RWPE1 (cell line): ENCODE measurements at regions not wholly inside any gene's neighbourhood (a gene's known extent, or its start where the extent isn't known, plus 50 kb on each side); places are given as distances from the start of the nearest gene placed in this dataset.

Experiments used
- CTCF ChIA-PET: fragments of 350-600 bp; sonication (Branson Sonifier 250); formaldehyde crosslinking; extraction: SDS; loops from one replicate; lab custom pipeline; 2021; lab: Yijun Ruan, JAX
- POLR2A ChIA-PET: fragments of 400-600 bp; formaldehyde crosslinking; extraction: SDS; loops from one replicate; lab custom pipeline; 2020; ENCODE audit warnings: antibody characterized with exemption; ENCODE audit not compliant: low non-redundant PET; lab: Yijun Ruan, JAX
- DNase-seq: peaks from one replicate; pipeline ENCODE4 v3.0.0; 2012; ENCODE audit warnings: low spot score
- H3K27ac ChIP-seq: fragments of 450-650 bp; 2 replicates; pipeline ENCODE4 v1.5.1; 2017
- TF ChIP-seq, protein P1 (sequence below): fragments of 450-650 bp; conservative IDR thresholded peaks from 2 replicates; pipeline ENCODE4 v1.5.1; 2017; ENCODE audit warnings: low read depth, mild to moderate bottlenecking

DNA sequence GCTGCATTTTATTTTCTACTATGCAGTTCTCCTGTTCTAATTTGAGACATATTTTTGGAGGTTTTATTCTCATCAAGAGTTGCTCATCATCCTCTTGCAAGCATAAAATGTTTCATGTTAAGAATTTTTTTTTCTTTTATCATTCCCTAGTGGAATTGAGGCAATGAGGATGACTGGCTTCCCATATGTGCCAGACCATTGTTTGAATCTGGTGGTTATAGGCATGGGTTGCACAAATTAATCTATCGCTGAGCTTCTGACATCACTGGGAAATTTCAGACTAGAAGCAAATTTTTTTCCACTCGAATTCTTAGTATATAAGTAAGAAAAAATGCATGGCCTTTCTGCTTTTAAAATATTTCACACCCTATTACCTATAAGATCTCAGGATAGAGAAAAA is 279.1 kb upstream of the PLSCR5 start:
- TF ChIP-seq, protein P1, sequence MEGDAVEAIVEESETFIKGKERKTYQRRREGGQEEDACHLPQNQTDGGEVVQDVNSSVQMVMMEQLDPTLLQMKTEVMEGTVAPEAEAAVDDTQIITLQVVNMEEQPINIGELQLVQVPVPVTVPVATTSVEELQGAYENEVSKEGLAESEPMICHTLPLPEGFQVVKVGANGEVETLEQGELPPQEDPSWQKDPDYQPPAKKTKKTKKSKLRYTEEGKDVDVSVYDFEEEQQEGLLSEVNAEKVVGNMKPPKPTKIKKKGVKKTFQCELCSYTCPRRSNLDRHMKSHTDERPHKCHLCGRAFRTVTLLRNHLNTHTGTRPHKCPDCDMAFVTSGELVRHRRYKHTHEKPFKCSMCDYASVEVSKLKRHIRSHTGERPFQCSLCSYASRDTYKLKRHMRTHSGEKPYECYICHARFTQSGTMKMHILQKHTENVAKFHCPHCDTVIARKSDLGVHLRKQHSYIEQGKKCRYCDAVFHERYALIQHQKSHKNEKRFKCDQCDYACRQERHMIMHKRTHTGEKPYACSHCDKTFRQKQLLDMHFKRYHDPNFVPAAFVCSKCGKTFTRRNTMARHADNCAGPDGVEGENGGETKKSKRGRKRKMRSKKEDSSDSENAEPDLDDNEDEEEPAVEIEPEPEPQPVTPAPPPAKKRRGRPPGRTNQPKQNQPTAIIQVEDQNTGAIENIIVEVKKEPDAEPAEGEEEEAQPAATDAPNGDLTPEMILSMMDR: no peak
- no peak for DNase-seq
- CTCF ChIA-PET: no interaction called here
- H3K27ac ChIP-seq: no peak overlapping the region
- POLR2A ChIA-PET: no interaction called here

DNA sequence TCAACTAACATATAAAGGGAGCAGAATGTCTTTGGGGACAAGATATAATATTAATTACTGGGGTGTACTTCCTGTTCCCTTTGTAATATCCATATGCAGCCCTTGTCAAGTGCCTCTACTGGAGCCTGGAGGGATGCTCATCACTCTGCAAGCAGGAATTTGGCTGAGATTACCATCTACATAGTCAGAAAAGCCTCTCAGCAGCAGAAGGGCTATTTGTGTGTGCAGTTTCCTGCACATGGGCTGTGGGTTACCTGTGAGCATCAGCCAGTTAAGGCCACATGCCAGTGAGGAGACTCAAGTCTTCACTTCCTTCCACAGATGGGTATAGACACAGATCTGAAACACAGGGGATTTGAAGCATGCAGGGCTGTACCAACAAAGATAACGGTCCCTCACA is 278.1 kb upstream of the PLSCR5 start:
- no peak for DNase-seq
- CTCF ChIA-PET: interaction anchor here (0.6 kb wide), 1 partner anchor 534 kb away, joined by 3 read pairs; no protein-coding TSS in a partner anchor
- no peak overlapping the region for H3K27ac ChIP-seq
- POLR2A ChIA-PET: no interaction called here
- TF ChIP-seq, protein P1: no peak

DNA sequence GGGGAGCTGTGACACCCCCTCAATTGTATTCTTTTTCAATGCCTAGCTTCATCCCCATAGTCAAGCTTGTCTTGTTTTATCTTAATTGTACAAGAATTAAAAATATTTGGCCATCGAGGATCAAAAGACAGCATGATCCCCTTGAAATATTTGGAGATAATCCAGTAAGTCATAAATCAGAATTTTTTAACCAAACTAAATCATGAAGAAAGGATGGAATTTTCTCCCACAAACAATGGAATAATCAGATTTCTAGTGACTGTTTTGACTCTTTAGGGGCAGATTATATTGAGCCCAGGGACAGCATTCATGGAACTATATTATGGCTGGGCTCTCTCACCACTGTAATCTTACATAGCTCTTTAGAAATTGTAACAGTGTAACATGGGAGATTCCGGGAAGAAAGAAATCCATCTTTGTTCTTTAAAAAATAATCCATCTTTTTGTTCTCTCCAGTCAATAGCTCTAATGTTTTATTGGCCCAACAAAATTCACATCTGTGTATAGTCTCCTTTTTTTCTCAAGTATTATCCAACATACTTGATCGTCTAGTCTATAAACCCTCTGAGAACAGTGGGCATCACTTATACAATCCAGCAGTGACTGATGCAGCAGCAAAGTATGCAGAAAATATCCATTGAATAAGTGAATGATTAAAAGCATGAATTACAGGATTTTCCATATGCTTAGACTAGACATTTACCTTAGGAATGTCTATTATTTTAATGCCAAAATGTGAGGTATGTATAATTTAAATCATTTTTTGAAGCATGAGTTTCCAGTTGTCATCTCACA is 277.0 kb upstream of the PLSCR5 start:
- TF ChIP-seq, protein P1: no peak
- no peak overlapping the region for H3K27ac ChIP-seq
- CTCF ChIA-PET: no interaction called here
- no peak for DNase-seq
- POLR2A ChIA-PET: no interaction called here

DNA sequence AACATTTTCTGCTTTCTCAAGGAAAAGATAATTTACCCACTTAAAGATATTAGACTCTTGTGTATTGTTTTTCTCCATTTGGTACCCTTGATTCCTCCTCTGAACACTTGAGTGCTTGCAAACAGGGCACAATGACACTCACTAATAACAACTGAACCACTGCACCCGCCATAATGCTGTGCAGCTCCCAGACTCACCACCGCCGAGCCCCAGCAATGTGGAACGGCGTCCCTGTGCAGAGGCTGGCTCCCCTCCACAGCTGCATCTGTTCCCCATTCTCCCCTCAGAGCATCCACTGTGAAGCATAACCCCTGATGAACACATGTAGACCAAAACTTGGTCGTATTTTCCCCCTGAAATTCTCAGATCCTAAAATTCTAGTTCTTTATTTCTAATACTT is 276.2 kb upstream of the PLSCR5 start:
- ChIA-PET CTCF (no interaction called here), POLR2A (no interaction called here)
- TF ChIP-seq, protein P1: no peak

DNA sequence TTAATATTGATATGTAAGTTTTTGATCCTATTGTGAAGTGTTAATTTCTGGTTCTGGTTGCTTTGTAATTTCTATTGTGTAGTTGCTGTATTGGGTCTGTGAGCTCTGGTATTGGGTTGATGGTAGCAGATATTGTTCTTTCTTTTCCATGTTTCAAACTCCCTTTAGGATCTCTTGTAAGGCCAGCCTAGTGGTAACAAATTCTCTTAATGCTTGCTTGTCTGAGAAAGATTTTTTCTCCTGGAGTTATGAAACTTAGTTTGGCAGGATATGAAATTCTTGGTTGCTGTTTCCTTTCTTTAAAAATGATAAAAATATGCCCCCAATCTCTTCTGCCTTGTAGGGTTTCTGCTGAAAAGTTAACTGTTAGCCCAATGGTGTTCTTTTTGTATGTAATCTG is 268.6 kb upstream of the PLSCR5 start:
- DNase-seq: no peak
- POLR2A ChIA-PET: no interaction called here
- H3K27ac ChIP-seq: no peak overlapping the region
- CTCF ChIA-PET: interaction anchor here (0.7 kb wide), 1 partner anchor 15 kb away, joined by 4 read pairs; no protein-coding TSS in a partner anchor
- TF ChIP-seq, protein P1: no peak

More for the DNA sequence above, 276.2 kb upstream of the PLSCR5 start:
- H3K27ac ChIP-seq: no peak overlapping the region
- no peak for DNase-seq

DNA sequence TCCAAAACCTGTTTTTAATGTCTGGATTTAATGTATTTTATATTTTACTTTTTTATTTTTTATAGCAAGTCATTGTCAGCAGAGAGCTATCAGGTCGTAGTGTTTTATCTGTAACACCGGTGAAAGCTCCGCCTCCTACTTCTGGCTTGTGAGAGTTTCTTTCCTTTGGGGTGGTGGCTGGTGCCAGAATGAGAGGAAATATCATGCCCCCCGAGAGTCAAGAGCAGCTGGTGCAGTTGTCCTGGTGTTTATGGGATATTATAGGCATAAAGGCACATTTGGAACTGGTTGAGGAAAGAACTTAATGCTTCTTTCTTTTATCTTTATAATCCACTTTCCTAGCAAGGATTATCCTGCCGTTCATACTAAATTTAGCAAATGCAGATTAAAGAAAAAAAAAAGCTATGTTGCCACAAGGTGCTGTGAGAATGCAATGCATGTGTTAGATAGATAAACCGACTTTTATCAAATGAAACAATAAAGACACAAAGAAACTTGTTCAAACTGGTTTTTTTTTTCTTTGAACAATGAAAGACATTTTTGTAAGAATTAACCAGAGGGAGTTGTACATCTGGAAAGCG is 260.1 kb upstream of the PLSCR5 start:
- ChIA-PET CTCF (no interaction called here), POLR2A (no interaction called here)
- TF ChIP-seq, protein P1: no peak
- H3K27ac ChIP-seq: no peak overlapping the region
- no peak for DNase-seq
